ENCODE measurements at regions not wholly inside any gene's neighbourhood (a gene's known extent, or its start where the extent isn't known, plus 50 kb on each side); places are given as distances from the start of the nearest gene placed in this dataset.

- TF ChIP-seq CTCF (optimal IDR thresholded peaks at IDR 0.05 in 1 of 3, IDR thresholded peaks at IDR 0.05 in 1 of 3, conservative IDR thresholded peaks at IDR 0.05 in 1 of 3; ENCODE audit: extremely low read depth in 1 of 3, insufficient read depth in 2 of 3, low read length in 3 of 3): no peak
- no peak for TF ChIP-seq EZH2 (IDR thresholded peaks at IDR 0.05; ENCODE audit: low read length)
Measured at GRCh38 chr9:81227507-81228245, 461.7 kb downstream of the TLE1 start.
